ENCODE measurements at regions not wholly inside any gene's neighbourhood (a gene's known extent, or its start where the extent isn't known, plus 50 kb on each side); places are given as distances from the start of the nearest gene placed in this dataset.

DNA sequence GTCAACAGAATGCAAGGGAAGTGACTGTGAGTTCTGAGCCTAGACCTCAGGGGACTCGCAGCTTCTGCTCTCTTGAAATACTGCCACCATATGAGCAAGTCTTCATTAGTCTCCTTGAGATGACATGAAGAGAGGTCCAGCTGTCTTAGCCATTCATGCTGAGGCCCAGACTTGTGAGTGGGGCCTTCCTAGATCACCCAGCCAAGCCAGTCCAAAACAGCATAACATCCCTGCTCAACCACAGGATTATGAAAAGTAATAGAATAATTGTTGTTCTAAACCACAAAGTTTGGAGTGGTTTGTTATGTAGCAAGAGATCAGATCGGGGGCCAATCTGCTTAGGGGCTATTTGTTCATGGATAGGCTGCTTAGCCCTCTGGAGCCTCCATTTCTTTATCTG is 54.9 kb upstream of the HTATIP2 start:
- Histone ChIP-seq H2AFZ (ENCODE audit: low read depth, low read length) (no peak overlapping the region), H3K9me3 (ENCODE audit: low read length) (no peaks in the 10 kb centered on the region), H3K27ac (ENCODE audit: low read length) (no peak overlapping the region), H3K79me2 (replicated peaks; ENCODE audit: insufficient read depth, low read length) (no peaks in the 10 kb centered on the region), H3K36me3 (ENCODE audit: insufficient read depth, low read length) (no peaks in the 10 kb centered on the region), H3K4me3 (ENCODE audit: low read length) (no peak overlapping the region), H3F3A (ENCODE audit: insufficient read depth, low read length, poor library complexity, severe bottlenecking) (no peaks in the 10 kb centered on the region), H3K9me2 (ENCODE audit: insufficient read depth, low read length) (no peaks in the 10 kb centered on the region), H3K9ac (ENCODE audit: low read length) (no peak overlapping the region), H4K20me1 (ENCODE audit: insufficient read depth) (no peaks in the 10 kb centered on the region), H3K4me2 (ENCODE audit: low read length) (no peak overlapping the region), H3K27me3 (ENCODE audit: insufficient read depth, low read depth, low read length) (peaks cover 96% of the 10 kb centered on the region)
- TF ChIP-seq SMC3 (conservative IDR thresholded peaks at IDR 0.05; ENCODE audit: poor library complexity) (no peak), EP300 (conservative IDR thresholded peaks at IDR 0.05; ENCODE audit: poor library complexity, severe bottlenecking) (no peak), MXI1 (conservative IDR thresholded peaks at IDR 0.05; ENCODE audit: poor library complexity, severe bottlenecking) (no peak), TAF1 (IDR thresholded peaks at IDR 0.05; ENCODE audit: low read depth) (no peak), POLR2AphosphoS5 (IDR thresholded peaks at IDR 0.05) (no peak), EZH2 (IDR thresholded peaks at IDR 0.05; ENCODE audit: borderline replicate concordance, insufficient read depth, low read length, poor library complexity, severe bottlenecking) (no peak), REST (IDR thresholded peaks at IDR 0.05; ENCODE audit: borderline replicate concordance) (no peak), RAD21 (conservative IDR thresholded peaks at IDR 0.05) (no peak)
- TF ChIP-seq, protein P1, sequence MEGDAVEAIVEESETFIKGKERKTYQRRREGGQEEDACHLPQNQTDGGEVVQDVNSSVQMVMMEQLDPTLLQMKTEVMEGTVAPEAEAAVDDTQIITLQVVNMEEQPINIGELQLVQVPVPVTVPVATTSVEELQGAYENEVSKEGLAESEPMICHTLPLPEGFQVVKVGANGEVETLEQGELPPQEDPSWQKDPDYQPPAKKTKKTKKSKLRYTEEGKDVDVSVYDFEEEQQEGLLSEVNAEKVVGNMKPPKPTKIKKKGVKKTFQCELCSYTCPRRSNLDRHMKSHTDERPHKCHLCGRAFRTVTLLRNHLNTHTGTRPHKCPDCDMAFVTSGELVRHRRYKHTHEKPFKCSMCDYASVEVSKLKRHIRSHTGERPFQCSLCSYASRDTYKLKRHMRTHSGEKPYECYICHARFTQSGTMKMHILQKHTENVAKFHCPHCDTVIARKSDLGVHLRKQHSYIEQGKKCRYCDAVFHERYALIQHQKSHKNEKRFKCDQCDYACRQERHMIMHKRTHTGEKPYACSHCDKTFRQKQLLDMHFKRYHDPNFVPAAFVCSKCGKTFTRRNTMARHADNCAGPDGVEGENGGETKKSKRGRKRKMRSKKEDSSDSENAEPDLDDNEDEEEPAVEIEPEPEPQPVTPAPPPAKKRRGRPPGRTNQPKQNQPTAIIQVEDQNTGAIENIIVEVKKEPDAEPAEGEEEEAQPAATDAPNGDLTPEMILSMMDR (IDR thresholded peaks at IDR 0.05; ENCODE audit: poor library complexity, severe bottlenecking): no peak

DNA sequence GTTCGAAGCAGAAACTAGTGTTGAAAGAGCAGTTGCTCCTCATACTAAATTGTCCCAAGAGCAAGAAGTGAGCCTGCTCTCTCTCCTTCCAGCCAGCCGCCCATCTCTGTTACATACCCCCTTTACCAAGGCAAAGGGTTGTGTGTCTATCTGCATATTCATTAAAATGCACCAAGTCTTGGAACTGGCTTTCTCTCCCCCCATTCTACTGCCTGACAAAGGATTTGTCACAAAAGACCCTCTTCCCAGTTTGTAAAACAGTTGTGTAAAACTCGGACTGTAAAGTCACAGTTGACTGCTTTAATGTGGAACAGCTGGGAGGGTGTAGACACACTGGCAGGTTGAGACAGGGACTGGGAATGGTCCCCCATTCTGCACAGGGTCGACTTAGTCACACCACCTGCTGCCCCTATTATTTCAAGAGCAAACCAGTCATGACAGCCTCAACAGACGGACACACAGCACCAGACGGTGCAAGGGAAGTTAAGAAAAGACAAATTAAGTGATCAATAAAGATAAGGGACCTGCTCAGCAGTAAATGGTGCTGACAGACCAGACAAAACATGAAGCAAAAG is 60.0 kb upstream of the HTATIP2 start:
- Histone ChIP-seq H3F3A (ENCODE audit: insufficient read depth, low read length, poor library complexity, severe bottlenecking) (no peaks in the 10 kb centered on the region), H3K9me2 (ENCODE audit: insufficient read depth, low read length) (no peaks in the 10 kb centered on the region), H3K4me3 (ENCODE audit: low read length) (no peak overlapping the region), H3K4me2 (ENCODE audit: low read length) (no peak overlapping the region), H3K9ac (ENCODE audit: low read length) (no peak overlapping the region), H3K27me3 (ENCODE audit: insufficient read depth, low read depth, low read length) (peaks cover 46% of the 10 kb centered on the region), H3K9me3 (ENCODE audit: low read length) (no peaks in the 10 kb centered on the region), H3K79me2 (replicated peaks; ENCODE audit: insufficient read depth, low read length) (no peaks in the 10 kb centered on the region), H2AFZ (ENCODE audit: low read depth, low read length) (no peak overlapping the region), H3K27ac (ENCODE audit: low read length) (no peak overlapping the region), H4K20me1 (ENCODE audit: insufficient read depth) (no peaks in the 10 kb centered on the region), H3K36me3 (ENCODE audit: insufficient read depth, low read length) (no peaks in the 10 kb centered on the region)
- TF ChIP-seq RAD21 (conservative IDR thresholded peaks at IDR 0.05): no peak
- no peak for TF ChIP-seq MXI1 (conservative IDR thresholded peaks at IDR 0.05; ENCODE audit: poor library complexity, severe bottlenecking)
- TF ChIP-seq SMC3 (conservative IDR thresholded peaks at IDR 0.05; ENCODE audit: poor library complexity): no peak
- TF ChIP-seq EP300 (conservative IDR thresholded peaks at IDR 0.05; ENCODE audit: poor library complexity, severe bottlenecking): no peak
- no peak for TF ChIP-seq POLR2AphosphoS5 (IDR thresholded peaks at IDR 0.05)

Measured in neural cell (in vitro differentiated cells).